ENCODE measurements at regions not wholly inside any gene's neighbourhood (a gene's known extent, or its start where the extent isn't known, plus 50 kb on each side); places are given as distances from the start of the nearest gene placed in this dataset.

GRCh38 chr5:74255692-74256392, 384.7 kb downstream of the ENC1 start:
- FAIRE-seq: no peak
- no peaks in the 10 kb centered on the region for H3K27me3 ChIP-seq (ENCODE audit: control insufficient read depth, insufficient read depth, low read length)
- TF ChIP-seq CTCF (IDR thresholded peaks at IDR 0.05; ENCODE audit: insufficient read depth, low read length, severe bottlenecking): no peak
- H3K36me3 ChIP-seq (ENCODE audit: control insufficient read depth, insufficient read depth, low read length): no peaks in the 10 kb centered on the region
- no peak overlapping the region for H3K4me3 ChIP-seq (ENCODE audit: low read depth, low read length)
- DNase-seq (ENCODE audit: low read depth): no peak

- H3K27me3 ChIP-seq (ENCODE audit: control insufficient read depth, insufficient read depth, low read length): no peaks in the 10 kb centered on the region
- TF ChIP-seq CTCF (IDR thresholded peaks at IDR 0.05; ENCODE audit: insufficient read depth, low read length, severe bottlenecking): no peak
- DNase-seq (ENCODE audit: low read depth): no peak
- H3K4me3 ChIP-seq (ENCODE audit: low read depth, low read length): no peak overlapping the region
- no peak for FAIRE-seq
- H3K36me3 ChIP-seq (ENCODE audit: control insufficient read depth, insufficient read depth, low read length): no peaks in the 10 kb centered on the region
Measured at GRCh38 chr5:74254257-74254656, 386.3 kb downstream of the ENC1 start.

DNA sequence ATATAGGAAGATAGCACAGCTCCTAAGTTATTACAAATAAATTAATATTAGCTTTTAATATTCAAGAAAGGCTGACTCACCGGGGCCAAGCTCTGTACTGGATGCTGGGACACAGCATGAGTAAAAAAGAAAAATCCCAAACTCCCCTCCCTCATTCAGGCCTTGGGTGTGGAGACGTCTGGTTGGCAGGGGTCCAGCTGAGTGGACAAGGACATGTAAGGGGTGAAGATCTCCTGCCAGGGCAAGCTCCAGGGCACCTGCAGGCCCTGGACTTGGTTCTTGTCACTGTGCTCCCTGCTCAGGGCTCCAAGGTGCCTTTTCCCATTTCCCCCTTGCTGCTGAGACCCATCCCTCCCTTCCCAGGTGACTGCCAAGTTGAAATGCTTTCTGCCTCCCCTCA, 388.5 kb downstream of the ENC1 start:
- no peaks in the 10 kb centered on the region for H3K36me3 ChIP-seq (ENCODE audit: control insufficient read depth, insufficient read depth, low read length)
- FAIRE-seq: no peak
- no peaks in the 10 kb centered on the region for H3K27me3 ChIP-seq (ENCODE audit: control insufficient read depth, insufficient read depth, low read length)
- peak; percentile 45 for DNase-seq (ENCODE audit: low read depth)
- TF ChIP-seq CTCF (IDR thresholded peaks at IDR 0.05; ENCODE audit: insufficient read depth, low read length, severe bottlenecking): no peak
- H3K4me3 ChIP-seq (ENCODE audit: low read depth, low read length): no peak overlapping the region

- Histone ChIP-seq H3K4me3 (ENCODE audit: low read depth, low read length) (no peak overlapping the region), H3K27me3 (ENCODE audit: control insufficient read depth, insufficient read depth, low read length) (no peaks in the 10 kb centered on the region), H3K36me3 (ENCODE audit: control insufficient read depth, insufficient read depth, low read length) (no peaks in the 10 kb centered on the region)
- DNase-seq (ENCODE audit: low read depth) (peak; percentile 100), FAIRE-seq (peak; percentile 100)
- TF ChIP-seq CTCF (IDR thresholded peaks at IDR 0.05; ENCODE audit: insufficient read depth, low read length, severe bottlenecking): no peak
Measured at GRCh38 chr5:74251141-74252035, 389.1 kb downstream of the ENC1 start.

GRCh38 chr5:74250304-74251102, 390.0 kb downstream of the ENC1 start:
- no peak for TF ChIP-seq CTCF (IDR thresholded peaks at IDR 0.05; ENCODE audit: insufficient read depth, low read length, severe bottlenecking)
- no peaks in the 10 kb centered on the region for H3K27me3 ChIP-seq (ENCODE audit: control insufficient read depth, insufficient read depth, low read length)
- H3K36me3 ChIP-seq (ENCODE audit: control insufficient read depth, insufficient read depth, low read length): no peaks in the 10 kb centered on the region
- DNase-seq (ENCODE audit: low read depth) (no peak), FAIRE-seq (peak; percentile 23)
- no peak overlapping the region for H3K4me3 ChIP-seq (ENCODE audit: low read depth, low read length)

All from bronchial epithelial cell (primary cell).